GM19468 (cell line): ENCODE measurements at regions not wholly inside any gene's neighbourhood (a gene's known extent, or its start where the extent isn't known, plus 50 kb on each side); places are given as distances from the start of the nearest gene placed in this dataset.
"Not testable (repeated sequence)": the region's sequence is repeated elsewhere in the genome, so short reads cannot be mapped to it uniquely, and the experiment has no call there.

Experiments
- ATAC-seq: cut with Tn5 transposase; IDR thresholded peaks from one replicate; pipeline ENCODE4 v1.9.1; 2021; ENCODE audit warnings: mild to moderate bottlenecking, moderate library complexity, moderate number of reproducible peaks; ENCODE audit not compliant: unreplicated experiment; ENCODE audit errors: extremely low read depth

GRCh38 chr6:119865466-119866350 lies 516.1 kb upstream of the MAN1A1 start:
- ATAC-seq: no peak

- ATAC-seq: no peak
Observed at GRCh38 chr6:119862719-119863118, 513.2 kb upstream of the MAN1A1 start.

DNA sequence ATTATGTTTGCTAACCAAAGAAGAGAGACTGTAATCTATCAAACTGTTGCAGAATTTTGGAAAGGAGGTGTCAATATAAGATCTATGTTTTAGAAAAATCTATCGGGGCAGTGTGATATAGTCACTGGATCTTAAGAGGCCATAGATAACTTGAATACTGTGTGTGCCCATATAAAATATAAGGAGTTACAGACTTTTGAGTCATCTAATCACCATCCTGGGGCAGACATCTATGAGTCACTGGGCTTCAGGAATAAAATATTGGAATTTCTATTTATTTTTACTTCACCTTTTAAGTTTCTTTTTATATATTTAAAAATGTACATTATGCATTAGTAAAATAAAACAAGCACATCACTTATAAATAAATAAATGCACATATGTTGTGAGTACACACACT lies 509.3 kb upstream of the MAN1A1 start:
- ATAC-seq: no peak

- ATAC-seq: peak; percentile 64
Observed at GRCh38 chr6:119856136-119856535, 506.6 kb upstream of the MAN1A1 start.

- ATAC-seq: no peak
Observed at GRCh38 chr6:119848696-119849095, 499.1 kb upstream of the MAN1A1 start.

GRCh38 chr6:119845161-119845560 lies 495.6 kb upstream of the MAN1A1 start:
- no peak for ATAC-seq

GRCh38 chr6:119844387-119844786 lies 494.8 kb upstream of the MAN1A1 start:
- no peak for ATAC-seq

- no peak for ATAC-seq
Observed at GRCh38 chr6:119842191-119842590, 492.6 kb upstream of the MAN1A1 start.

DNA sequence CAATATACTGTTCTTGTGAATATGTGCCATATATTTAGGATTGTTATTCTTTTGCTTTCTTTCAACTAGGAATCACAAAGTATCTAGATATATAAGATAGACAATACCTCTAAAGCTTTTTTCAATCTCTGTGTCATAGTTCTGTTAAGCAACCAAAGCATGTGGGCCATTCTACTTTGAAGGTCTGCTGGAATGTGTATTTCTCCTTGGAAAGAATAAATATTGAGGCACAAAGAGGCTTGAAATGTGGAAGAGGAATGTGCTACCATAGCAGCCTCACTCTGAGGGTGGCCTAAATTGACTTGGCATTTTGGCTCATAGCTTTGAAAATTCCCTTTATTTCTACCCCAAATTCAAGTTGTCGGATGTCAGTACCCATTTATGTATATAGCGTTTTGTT lies 488.5 kb upstream of the MAN1A1 start:
- no peak for ATAC-seq

DNA sequence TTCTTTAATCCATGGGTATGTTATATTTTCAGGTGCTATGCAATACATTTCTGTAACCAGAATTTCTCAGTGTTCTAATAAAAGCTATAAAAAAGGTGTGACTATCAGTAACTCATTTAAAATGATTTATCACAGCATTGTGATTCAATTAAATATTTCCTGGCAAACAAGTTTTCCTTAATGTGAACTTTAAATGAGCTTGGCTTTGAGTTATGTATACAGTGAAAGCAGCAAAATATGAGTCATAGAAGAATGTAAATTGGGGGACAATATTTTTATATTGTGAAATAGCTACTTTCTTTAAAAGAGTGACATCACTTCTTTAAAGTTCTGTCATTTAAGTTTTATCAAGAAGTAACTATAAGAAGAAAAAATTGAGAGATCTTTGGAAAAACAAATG lies 484.9 kb upstream of the MAN1A1 start:
- ATAC-seq: no peak

- ATAC-seq: no peak
Observed at GRCh38 chr6:119832411-119832810, 482.9 kb upstream of the MAN1A1 start.

- no peak for ATAC-seq
Observed at GRCh38 chr6:119830494-119831295, 481.1 kb upstream of the MAN1A1 start.

DNA sequence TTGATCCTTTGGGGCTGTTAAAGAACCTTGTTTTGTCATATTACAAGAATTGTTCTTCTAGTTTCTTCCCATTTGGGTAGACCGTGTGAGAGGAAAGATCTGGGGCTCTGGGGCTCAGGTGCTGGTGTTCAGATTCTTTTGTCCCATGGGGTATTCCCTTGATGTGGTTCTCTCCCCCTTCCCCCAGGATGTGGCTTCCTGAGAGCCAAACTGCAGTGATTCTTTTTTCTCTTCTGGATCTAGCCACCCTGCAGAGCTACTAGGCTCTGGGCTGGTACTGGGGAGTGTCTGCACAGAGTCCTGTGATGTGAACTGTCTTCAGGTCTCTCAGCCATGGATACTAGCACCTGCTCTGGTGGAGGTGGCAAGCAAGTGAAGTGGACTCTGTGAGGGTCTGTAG lies 480.5 kb upstream of the MAN1A1 start:
- ATAC-seq: no peak

- not testable (repeated sequence) for ATAC-seq
Observed at GRCh38 chr6:119829499-119829898, 479.9 kb upstream of the MAN1A1 start.

- ATAC-seq: no peak
Observed at GRCh38 chr6:119829006-119829405, 479.4 kb upstream of the MAN1A1 start.

- no peak for ATAC-seq
Observed at GRCh38 chr6:119821380-119821779, 471.8 kb upstream of the MAN1A1 start.

- ATAC-seq: no peak
Observed at GRCh38 chr6:119818876-119819275, 469.3 kb upstream of the MAN1A1 start.

- no peak for ATAC-seq
Observed at GRCh38 chr6:119814609-119815400, 465.2 kb upstream of the MAN1A1 start.

GRCh38 chr6:119802464-119802863 lies 452.9 kb upstream of the MAN1A1 start:
- ATAC-seq: no peak

DNA sequence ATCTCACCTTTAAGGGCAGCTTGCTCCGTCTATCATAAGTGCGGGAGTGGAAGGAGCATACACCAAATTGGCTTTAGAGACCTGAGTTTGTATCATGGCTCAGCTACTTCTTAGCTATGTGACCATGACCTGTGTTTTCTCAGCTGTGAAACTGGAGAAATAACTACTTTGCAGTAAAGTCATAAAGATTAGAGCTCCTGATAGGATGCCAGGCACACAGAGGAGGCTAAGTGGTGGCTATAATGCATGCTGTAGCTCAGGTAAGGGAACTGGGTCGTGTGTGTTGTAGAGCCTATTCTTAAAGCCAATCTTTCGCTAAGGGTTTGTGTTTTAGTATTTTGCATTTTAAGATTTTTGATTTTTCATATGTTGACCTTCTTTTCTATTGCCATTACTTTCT lies 451.5 kb upstream of the MAN1A1 start:
- ATAC-seq: no peak

DNA sequence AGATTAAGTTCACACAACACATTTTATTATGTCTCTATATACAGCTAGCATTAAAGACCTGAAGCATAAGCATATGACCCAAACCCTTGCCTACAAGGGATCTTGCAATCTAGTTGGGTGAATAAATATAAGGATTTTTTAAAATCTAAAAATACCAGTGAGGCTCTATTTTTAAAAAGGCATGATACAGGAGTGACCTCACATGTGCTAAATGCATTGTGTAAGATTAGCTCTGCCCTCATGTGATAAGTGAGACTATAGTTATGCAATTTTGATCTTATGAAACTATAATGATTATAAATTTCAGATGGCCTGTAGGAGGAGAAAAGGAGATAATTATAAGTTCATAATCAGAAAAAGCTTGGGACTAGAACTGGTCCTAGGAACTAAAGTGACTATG lies 451.0 kb upstream of the MAN1A1 start:
- ATAC-seq: no peak
